ENCODE measurements at regions not wholly inside any gene's neighbourhood (a gene's known extent, or its start where the extent isn't known, plus 50 kb on each side); places are given as distances from the start of the nearest gene placed in this dataset.

GRCh38 chr17:68182940-68183551, 64.8 kb upstream of the AMZ2 start:
- peak overlapping the region; percentile 80 for H3K27ac ChIP-seq
- H3K4me2 ChIP-seq = peak overlapping the region; percentile 94

GRCh38 chr17:68184141-68184571, 63.7 kb upstream of the AMZ2 start:
- Histone ChIP-seq H3K27me3 (no peaks in the 10 kb centered on the region), H3K4me2 (peak overlapping the region; percentile 94), H3K9ac (peak overlapping the region; percentile 42), H3K4me1 (peaks cover 53% of the 10 kb centered on the region), H3K36me3 (no peaks in the 10 kb centered on the region), H3K4me3 (peak overlapping the region; percentile 70), H3K9me3 (peaks cover 11% of the 10 kb centered on the region), H3K27ac (peak overlapping the region; percentile 69), H4K20me1 (0 out of 2 replicates have a peak, but pooled peaks cover 23% of the 10 kb centered on the region)
- TF ChIP-seq Cebpa-rat (IDR thresholded peaks at IDR 0.05) = no peak

More at GRCh38 chr17:68182940-68183551, 64.8 kb upstream of the AMZ2 start:
- Histone ChIP-seq H4K20me1 (0 out of 2 replicates have a peak, but pooled peaks cover 18% of the 10 kb centered on the region), H3K4me1 (peaks cover 53% of the 10 kb centered on the region), H3K4me3 (peak overlapping the region; percentile 70), H3K9ac (peak overlapping the region; percentile 59; the same call in 1 of the 2 replicates), H3K36me3 (no peaks in the 10 kb centered on the region), H3K27me3 (no peaks in the 10 kb centered on the region), H3K9me3 (peaks cover 10% of the 10 kb centered on the region)
- TF ChIP-seq Cebpa-rat (IDR thresholded peaks at IDR 0.05) = no peak

GRCh38 chr17:68184816-68185436, 62.9 kb upstream of the AMZ2 start:
- H3K9ac ChIP-seq = peak overlapping the region; percentile 42; the same call in 1 of the 2 replicates
- H3K36me3 ChIP-seq = peaks cover 7% of the 10 kb centered on the region
- no peak overlapping the region for H3K4me3 ChIP-seq
- H4K20me1 ChIP-seq = 0 out of 2 replicates have a peak, but pooled peaks cover 23% of the 10 kb centered on the region
- peak overlapping the region; percentile 94 for H3K4me2 ChIP-seq
- H3K4me1 ChIP-seq = peaks cover 53% of the 10 kb centered on the region
- H3K9me3 ChIP-seq = peaks cover 13% of the 10 kb centered on the region
- TF ChIP-seq Cebpa-rat (IDR thresholded peaks at IDR 0.05) = no peak
- peak overlapping the region; percentile 69; the same call in 1 of the 2 replicates for H3K27ac ChIP-seq
- H3K27me3 ChIP-seq = no peaks in the 10 kb centered on the region

GRCh38 chr17:68185820-68186219, 62.0 kb upstream of the AMZ2 start:
- H3K4me2 ChIP-seq = peak overlapping the region; percentile 94
- peaks cover 52% of the 10 kb centered on the region for H3K4me1 ChIP-seq
- TF ChIP-seq Cebpa-rat (IDR thresholded peaks at IDR 0.05) = no peak
- no peak overlapping the region for H3K27ac ChIP-seq
- H3K27me3 ChIP-seq = no peaks in the 10 kb centered on the region
- no peak overlapping the region for H3K9ac ChIP-seq
- no peak overlapping the region for H3K4me3 ChIP-seq
- H3K36me3 ChIP-seq = peaks cover 14% of the 10 kb centered on the region
- H3K9me3 ChIP-seq = peaks cover 17% of the 10 kb centered on the region
- 0 out of 2 replicates have a peak, but pooled peaks cover 23% of the 10 kb centered on the region for H4K20me1 ChIP-seq

GRCh38 chr17:68190495-68190894, 57.3 kb upstream of the AMZ2 start:
- H3K4me3 ChIP-seq = no peak overlapping the region
- TF ChIP-seq Cebpa-rat (IDR thresholded peaks at IDR 0.05) = no peak
- H3K9me3 ChIP-seq = peaks cover 17% of the 10 kb centered on the region
- H3K27ac ChIP-seq = no peak overlapping the region
- H3K27me3 ChIP-seq = peaks cover 23% of the 10 kb centered on the region
- H3K4me1 ChIP-seq = peaks cover 5% of the 10 kb centered on the region
- H3K36me3 ChIP-seq = peaks cover 19% of the 10 kb centered on the region
- H4K20me1 ChIP-seq = peaks cover 63% of the 10 kb centered on the region
- no peak overlapping the region for H3K9ac ChIP-seq
- no peak overlapping the region for H3K4me2 ChIP-seq

GRCh38 chr17:68195667-68196393, 52.0 kb upstream of the AMZ2 start:
- H3K36me3 ChIP-seq = peaks cover 4% of the 10 kb centered on the region; the same call in 1 of the 2 replicates
- peaks cover 49% of the 10 kb centered on the region for H3K4me1 ChIP-seq
- TF ChIP-seq Cebpa-rat (IDR thresholded peaks at IDR 0.05) = no peak
- H4K20me1 ChIP-seq = peaks cover 92% of the 10 kb centered on the region
- no peak overlapping the region for H3K9ac ChIP-seq
- peak overlapping the region; percentile 45 for H3K4me2 ChIP-seq
- H3K9me3 ChIP-seq = no peaks in the 10 kb centered on the region
- H3K4me3 ChIP-seq = peak overlapping the region; percentile 31; the same call in 1 of the 2 replicates
- peaks cover 76% of the 10 kb centered on the region for H3K27me3 ChIP-seq
- H3K27ac ChIP-seq = no peak overlapping the region

GRCh38 chr17:68196394-68197090, 51.3 kb upstream of the AMZ2 start:
- H3K9ac ChIP-seq = no peak overlapping the region
- peak overlapping the region; percentile 42; the same call in 1 of the 2 replicates for H3K4me3 ChIP-seq
- H3K4me1 ChIP-seq = peaks cover 54% of the 10 kb centered on the region
- H3K27me3 ChIP-seq = peaks cover 83% of the 10 kb centered on the region
- H4K20me1 ChIP-seq = peaks cover 90% of the 10 kb centered on the region
- H3K9me3 ChIP-seq = no peaks in the 10 kb centered on the region
- peak overlapping the region; percentile 60 for H3K4me2 ChIP-seq
- H3K36me3 ChIP-seq = peaks cover 4% of the 10 kb centered on the region; the same call in 1 of the 2 replicates
- no peak for TF ChIP-seq Cebpa-rat (IDR thresholded peaks at IDR 0.05)
- H3K27ac ChIP-seq = no peak overlapping the region

GRCh38 chr17:68197091-68197996, 50.5 kb upstream of the AMZ2 start:
- peaks cover 4% of the 10 kb centered on the region; the same call in 1 of the 2 replicates for H3K36me3 ChIP-seq
- no peak for TF ChIP-seq Cebpa-rat (IDR thresholded peaks at IDR 0.05)
- peaks cover 91% of the 10 kb centered on the region for H3K27me3 ChIP-seq
- peaks cover 54% of the 10 kb centered on the region for H3K4me1 ChIP-seq
- H3K4me3 ChIP-seq = peak overlapping the region; percentile 42; the same call in 1 of the 2 replicates
- H3K9me3 ChIP-seq = no peaks in the 10 kb centered on the region
- H3K4me2 ChIP-seq = peak overlapping the region; percentile 60
- H4K20me1 ChIP-seq = peaks cover 82% of the 10 kb centered on the region
- H3K27ac ChIP-seq = no peak overlapping the region
- H3K9ac ChIP-seq = no peak overlapping the region
